Stimulated activated CD4-positive, alpha-beta T cell treated with anti-CD3 and anti-CD28 coated beads, TNF-alpha, amount 100 ng/mL, for 4 hours (primary cell): ENCODE measurements at regions not wholly inside any gene's neighbourhood (a gene's known extent, or its start where the extent isn't known, plus 50 kb on each side); places are given as distances from the start of the nearest gene placed in this dataset.

Experiments used
- DNase-seq, 3 experiments: peaks; one replicate each; pipeline ENCODE4 v3.0.0-alpha.2; 2020; ENCODE audit warnings: low read depth in 3 of 3

GRCh38 chr12:4223273-4223845 is 50.2 kb upstream of the CCND2 start:
- no peak for DNase-seq

- no peak for DNase-seq
Observed at GRCh38 chr12:4221258-4221620, 52.3 kb upstream of the CCND2 start.

- DNase-seq, result no peak
Observed at GRCh38 chr12:4220536-4221257, 52.9 kb upstream of the CCND2 start.

GRCh38 chr12:4217091-4217490 is 56.5 kb upstream of the CCND2 start:
- DNase-seq, result no peak

GRCh38 chr12:4216187-4216927 is 57.2 kb upstream of the CCND2 start:
- no peak for DNase-seq

GRCh38 chr12:4215229-4216186 is 58.1 kb upstream of the CCND2 start:
- no peak for DNase-seq

GRCh38 chr12:4214877-4215228 is 58.7 kb upstream of the CCND2 start:
- DNase-seq, result no peak

GRCh38 chr12:4213471-4213870 is 60.1 kb upstream of the CCND2 start:
- no peak for DNase-seq

GRCh38 chr12:4212845-4213244 is 60.7 kb upstream of the CCND2 start:
- no peak for DNase-seq

GRCh38 chr12:4211372-4211771 is 62.2 kb upstream of the CCND2 start:
- no peak for DNase-seq

- DNase-seq, result no peak
Observed at GRCh38 chr12:4210183-4210582, 63.4 kb upstream of the CCND2 start.

- DNase-seq, result no peak
Observed at GRCh38 chr12:4206470-4206869, 67.1 kb upstream of the CCND2 start.

GRCh38 chr12:4203772-4204376 is 69.7 kb upstream of the CCND2 start:
- no peak for DNase-seq

GRCh38 chr12:4202918-4203317 is 70.6 kb upstream of the CCND2 start:
- no peak for DNase-seq

GRCh38 chr12:4202487-4202886 is 71.1 kb upstream of the CCND2 start:
- no peak for DNase-seq

- no peak for DNase-seq
Observed at GRCh38 chr12:4201333-4202100, 72.0 kb upstream of the CCND2 start.

- no peak for DNase-seq
Observed at GRCh38 chr12:4197922-4198763, 75.4 kb upstream of the CCND2 start.

GRCh38 chr12:4196805-4197420 is 76.6 kb upstream of the CCND2 start:
- no peak for DNase-seq

- DNase-seq, result no peak
Observed at GRCh38 chr12:4194668-4195067, 78.9 kb upstream of the CCND2 start.

GRCh38 chr12:4193821-4194220 is 79.7 kb upstream of the CCND2 start:
- no peak for DNase-seq
